ENCODE measurements at regions not wholly inside any gene's neighbourhood (a gene's known extent, or its start where the extent isn't known, plus 50 kb on each side); places are given as distances from the start of the nearest gene placed in this dataset.

DNA sequence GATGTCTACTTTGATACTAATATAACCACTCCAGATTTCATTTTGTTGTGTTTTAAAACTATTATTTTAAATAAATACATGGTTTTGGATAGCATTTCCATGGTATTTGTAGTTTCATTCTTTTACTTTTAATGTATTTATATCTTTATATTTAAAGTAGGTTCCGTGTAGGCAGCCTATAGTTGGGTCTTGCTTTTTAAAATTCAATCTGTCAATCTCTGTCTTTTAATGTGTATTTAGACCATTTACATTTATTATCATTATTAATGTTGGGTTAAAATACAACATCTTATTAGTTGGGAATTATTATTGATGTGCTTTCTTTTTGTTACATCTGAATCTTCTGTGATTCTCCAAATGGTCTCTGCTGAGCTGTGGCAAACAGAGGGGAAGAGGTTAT, 412.1 kb downstream of the NPIPA7 start:
- DNase-seq = no peak

DNA sequence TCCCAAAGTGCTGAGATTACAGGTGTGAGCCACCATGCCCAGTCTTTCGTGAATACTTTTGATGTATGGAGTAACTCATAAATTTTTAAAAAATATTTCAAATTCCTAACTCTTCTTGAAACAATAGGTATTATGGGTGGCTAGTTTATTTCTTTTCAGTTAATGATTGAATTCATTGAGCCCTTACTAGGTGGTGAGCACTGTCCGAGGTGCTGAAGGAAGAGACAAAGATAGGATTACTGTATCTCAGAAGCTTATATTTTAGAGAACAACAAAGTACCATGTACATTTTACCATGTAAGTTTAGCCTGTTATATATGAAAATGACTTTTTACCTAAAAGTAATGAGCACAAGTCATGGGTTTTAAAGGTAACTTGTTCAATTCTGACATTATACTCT, 418.3 kb downstream of the NPIPA7 start:
- no peak for DNase-seq

DNA sequence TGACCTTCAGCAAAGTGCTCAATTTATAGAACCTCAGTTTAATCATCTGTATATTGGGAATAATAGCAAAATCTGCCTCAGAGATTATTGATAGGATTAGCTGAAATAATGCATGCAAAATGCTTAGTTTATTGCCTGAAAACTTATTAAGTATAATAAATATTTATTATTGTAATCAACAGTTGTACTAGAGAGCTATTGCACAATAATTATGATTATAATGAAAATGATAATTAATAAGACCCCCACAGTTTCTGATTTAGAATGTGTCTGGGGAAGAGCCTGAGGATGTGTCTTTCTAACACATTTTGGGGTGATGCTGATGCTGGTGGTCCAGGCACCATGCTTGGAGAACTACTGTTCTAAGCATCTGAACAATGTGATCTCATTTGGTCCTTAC, 419.6 kb downstream of the NPIPA7 start:
- no peak for DNase-seq

DNA sequence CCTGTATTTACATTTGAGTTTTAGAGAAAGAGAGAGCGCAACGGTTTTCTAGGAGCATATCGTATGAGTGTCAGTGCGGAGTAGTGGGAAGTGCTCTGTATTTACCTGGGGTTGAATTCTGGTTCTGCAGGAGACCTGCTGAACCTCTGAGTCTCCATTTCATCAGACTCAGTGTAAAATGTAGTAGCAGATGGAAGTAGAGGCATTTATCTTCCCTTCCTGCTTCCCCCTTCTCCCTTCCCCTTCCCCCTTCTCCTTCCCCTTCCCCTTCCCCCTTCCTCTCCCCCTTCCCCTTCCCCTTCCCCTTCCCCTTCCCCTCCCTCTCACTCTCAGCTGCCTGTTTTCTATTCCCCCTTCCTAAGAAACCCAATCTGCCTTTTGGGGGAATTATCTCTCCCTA, 426.9 kb downstream of the NPIPA7 start:
- no peak for DNase-seq

DNA sequence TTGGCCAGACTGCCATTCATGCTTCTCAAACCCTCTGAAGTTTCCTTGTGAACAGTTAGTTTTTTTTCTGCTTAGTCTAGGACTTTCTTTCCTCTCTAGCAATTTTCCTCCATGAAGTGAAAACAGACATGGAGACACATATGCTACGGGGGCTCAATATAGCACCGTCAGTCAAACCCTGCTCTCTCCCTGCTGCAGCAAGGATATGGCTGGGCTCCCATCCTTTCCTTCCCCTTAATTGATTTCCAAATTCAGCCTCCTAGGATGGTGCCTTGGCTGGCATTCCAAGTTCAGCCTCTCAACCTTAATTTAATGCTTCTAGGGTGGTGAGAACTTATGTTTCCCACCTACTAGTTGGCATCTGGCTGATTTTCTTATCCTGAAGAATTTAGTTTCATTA, 436.7 kb downstream of the NPIPA7 start:
- DNase-seq = no peak

DNA sequence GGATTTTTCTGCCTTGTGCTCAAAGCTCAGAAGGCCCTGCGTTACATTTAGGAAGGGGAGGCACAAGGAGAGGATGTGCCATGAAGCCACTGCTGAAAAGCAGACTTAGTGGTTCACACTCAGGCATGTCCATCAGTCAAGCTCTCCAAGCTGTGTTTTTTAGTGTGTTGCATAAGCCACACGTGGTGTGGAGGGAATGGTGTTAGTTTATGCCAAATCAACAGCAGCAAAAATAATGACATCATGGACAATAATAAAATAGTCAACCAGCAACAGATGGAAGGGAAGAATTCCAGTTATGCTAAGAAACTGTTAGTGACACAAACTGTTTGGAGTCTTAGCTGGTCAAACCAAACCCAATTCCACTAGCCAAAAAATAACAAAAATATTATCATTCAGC, 438.3 kb downstream of the NPIPA7 start:
- DNase-seq = no peak

DNA sequence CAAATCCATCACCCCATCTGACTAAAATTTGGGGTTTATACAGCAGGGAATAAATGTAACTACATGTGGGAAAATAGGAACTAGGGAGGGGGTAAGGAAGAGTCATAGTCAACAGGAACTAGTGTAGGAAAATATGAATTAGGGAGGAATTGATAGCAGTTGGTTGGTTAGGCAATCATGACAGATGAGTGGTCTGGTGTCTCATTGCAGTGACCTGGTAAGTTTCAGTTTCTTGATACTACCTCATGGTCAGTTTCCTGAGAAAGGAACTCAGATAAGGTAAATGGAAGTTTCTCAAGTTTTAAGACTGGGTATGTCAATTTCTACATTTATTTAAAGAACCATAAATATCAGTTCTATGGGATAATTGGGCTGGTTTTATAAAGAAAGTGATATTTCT, 442.3 kb downstream of the NPIPA7 start:
- DNase-seq = no peak

DNA sequence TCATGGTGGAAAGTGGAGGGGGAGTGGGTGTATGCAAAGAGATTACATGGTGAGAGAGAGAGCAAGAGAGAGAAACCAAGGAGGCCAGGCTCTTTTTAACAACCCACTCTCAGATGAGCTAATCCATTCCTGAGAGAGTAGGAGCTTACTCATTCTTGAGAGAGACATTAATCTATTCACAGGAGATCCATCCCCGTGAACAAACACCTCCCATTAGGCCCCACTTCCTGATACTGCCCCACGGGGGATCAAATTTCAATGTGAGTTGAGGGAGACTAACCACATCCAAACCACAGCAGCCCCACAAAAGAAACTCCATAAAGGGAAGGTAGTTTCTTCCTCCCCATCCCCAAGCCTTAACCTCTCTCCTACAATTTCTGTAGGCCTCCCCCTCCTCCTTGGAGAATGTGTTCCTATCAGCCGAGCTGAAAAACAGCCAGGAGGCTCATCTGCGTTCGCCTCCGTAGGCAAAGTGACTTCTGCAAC, 450.0 kb downstream of the NPIPA7 start:
- no peak for DNase-seq

DNA sequence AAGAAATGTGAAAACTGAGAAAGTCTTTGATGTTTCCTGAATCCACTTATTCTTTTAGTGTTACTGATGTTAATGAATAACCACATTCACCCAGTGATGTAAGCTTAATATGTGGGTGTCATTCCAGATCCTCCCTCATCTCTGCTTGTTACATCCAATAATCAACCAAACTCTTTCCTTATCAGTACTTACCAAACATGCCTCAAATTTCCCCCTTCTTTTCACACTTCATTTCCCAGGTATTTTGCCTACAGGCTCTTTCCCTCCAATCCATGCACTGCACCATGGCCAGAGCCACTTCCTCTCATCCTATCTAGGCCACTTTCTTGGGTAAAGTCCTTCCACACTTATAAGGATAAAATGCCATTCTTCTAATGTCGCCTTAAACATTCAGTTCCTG, 451.5 kb downstream of the NPIPA7 start:
- DNase-seq = no peak

DNA sequence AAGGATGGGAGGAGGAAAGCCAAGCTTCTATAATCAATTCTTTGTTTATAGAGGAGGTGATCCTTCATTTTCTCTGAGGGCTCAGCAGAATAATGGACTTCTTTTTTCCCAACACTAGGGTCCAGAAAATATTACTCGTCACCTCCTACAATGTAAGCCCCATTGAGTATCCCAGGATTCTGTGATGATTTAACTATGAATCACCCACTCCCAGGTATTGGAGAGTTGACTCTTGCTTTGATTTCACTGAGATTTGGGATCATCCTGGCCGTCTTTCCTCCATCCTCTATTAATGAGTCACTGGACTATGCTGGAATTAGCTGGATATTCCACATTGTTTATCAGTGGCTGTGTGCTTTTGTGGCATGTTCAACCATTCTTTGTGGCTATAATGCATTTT, 452.0 kb downstream of the NPIPA7 start:
- no peak for DNase-seq

DNA sequence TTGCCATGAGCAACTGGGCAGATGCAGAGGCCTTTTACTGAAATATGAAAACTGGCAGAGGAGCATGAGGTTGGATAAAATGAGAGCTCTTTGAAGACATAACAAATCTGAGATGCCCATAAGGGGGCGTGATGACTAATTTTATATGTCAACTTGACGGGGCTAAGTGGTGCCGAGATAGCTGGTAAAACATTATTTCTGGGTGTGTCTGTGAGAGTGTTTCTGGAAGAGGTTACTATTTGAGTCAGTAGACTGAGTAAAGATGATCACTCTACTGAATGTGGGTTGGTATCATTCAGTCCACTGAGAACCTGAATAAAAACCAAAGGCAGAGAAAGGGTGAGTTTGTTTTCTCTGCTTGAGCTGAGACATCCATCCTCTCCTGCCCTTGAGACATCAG, 454.2 kb downstream of the NPIPA7 start:
- DNase-seq = no peak

DNA sequence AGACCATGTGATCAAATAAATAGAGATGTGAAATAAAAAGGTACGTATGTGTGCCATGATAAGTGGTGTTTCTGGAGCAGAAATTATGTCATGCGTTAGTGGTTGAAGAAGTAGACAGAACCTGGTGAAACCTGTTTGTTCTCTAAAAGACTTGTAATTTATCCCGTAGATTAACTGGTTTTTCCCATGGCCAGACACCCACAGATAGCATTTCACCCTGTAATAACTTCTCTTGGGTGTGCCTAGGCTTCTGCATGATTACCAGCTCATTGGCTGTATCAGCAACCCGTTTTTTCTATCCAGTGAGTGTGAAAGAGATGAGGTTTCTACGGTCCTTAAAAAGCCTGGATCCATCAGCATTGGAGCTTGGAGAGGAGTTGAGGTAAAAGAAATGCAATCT, 471.3 kb downstream of the NPIPA7 start:
- no peak for DNase-seq

DNA sequence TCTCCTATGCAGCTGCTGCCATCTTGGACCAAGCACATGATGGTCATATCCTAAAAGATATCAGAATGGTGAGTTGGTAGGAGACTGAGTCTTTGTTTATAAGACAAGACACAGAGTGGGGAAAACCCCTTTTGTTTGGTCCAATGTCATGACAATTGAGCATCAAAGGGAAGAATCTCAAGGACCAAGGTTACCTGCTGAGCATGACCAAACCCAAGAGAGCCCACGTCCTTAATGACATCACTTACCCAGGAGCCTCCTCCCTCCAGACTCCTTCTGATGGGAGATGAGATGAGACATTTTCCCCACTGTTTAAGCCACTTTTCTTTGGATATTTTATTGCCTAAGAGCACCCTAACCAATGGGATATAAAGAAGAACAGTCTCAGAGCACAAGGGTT, 478.1 kb downstream of the NPIPA7 start:
- DNase-seq = no peak

DNA sequence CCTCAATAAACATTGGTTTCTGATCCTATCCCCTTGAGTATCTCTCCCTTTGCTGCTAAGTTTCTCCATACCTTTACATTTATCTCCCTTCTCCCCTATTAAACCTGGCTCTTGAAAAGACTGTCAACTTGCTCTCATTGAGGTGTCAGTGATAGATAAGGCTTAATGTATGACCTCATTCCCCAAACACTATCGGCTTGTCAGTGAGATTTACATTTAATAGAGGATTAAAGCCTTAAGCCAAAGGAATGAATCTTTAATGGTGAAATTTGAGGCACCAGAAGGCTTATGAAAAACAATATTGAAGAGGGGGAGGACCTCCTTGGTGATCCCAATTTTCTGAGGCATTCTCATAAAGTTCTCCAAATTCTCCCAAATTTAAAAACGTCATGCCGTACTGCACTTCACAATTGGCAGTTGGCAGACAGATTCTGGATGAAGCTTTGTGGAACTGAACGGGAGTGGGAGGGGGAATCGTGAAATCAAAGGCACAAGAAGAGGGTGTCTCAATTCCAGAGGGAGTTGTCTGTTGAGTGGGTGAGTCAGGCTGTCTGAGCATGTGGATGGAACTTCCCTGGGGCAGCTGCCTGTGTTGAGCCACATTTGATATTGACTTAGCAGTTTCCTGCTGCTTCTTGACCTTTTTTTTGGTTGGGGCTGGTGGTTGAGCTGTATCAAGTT, 478.8 kb downstream of the NPIPA7 start:
- no peak for DNase-seq

DNA sequence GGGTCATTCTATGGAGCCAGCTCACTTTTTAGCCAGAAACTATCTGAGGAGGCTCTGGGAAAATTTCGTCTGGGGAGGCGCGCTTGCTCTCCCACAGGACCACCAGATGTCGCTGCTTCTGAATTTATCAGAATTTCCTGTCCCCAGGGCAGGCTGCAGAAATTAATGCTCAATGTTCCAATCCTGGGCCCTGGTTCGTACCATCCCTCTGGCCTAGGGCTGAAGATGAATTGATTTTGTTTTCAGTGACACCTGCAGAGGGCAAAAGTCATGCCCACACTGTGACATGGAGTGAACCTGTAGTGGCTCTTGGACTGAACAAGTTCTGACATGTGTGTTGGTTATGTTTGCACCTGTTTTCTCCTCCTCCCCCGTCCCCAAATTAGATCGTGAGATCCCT, 482.6 kb downstream of the NPIPA7 start:
- DNase-seq = peak; percentile 45

DNA sequence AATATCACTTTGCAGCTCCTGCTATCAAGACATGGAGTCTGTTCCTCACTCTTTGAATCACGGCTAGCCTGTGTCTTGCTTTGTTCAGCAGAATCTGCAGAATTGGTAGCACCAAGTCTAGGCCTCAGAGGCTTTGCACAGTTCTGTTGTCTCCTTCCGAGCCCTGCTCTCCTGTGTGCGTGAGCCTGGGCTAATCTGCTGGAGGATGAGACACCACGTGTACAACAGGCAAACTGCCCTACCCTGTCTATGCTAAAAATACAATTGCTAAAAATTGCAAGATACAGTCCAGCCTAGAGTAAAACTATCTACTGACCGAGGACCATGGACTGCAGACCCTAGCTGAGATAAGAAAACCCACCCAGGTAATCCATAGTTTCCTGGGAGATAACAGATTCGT, 484.7 kb downstream of the NPIPA7 start:
- no peak for DNase-seq

DNA sequence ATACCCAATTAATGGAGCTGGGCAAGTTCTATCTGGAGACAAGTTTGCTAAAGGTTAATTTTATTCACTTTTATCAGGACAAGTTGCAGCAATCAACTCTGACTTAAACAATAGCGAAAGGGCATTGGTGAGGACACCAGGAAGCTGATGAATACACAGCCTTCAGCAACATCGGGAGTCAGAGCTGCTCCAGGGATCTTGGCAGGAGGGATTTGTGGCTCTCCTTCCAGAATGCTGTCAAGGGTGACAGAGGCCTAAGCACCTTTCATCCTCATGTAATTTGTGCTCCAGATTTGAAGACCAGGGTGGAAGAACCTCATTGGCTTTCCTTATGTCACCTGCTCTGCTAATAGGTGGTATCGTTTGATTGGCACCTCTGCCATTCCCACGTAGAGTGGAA, 485.6 kb downstream of the NPIPA7 start:
- no peak for DNase-seq

DNA sequence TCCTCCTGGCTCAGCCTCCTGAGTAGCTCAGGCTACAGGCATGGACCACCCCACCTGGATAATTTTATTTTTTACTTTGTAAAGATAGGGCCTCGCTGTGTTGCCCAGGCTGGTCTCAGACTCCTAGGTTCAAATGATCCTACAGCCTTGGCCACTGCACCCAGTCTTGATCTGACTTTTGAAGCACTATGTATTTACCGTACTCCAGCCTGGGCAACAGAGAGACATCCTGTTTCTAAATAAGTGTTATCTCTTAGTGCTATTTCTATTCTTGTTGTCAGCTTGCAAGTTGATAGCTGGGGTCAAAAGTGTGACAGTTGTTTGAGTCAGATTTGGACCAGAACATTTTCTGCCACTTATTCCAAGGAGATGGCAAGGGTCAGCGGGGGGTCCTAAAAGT, 486.4 kb downstream of the NPIPA7 start:
- no peak for DNase-seq

DNA sequence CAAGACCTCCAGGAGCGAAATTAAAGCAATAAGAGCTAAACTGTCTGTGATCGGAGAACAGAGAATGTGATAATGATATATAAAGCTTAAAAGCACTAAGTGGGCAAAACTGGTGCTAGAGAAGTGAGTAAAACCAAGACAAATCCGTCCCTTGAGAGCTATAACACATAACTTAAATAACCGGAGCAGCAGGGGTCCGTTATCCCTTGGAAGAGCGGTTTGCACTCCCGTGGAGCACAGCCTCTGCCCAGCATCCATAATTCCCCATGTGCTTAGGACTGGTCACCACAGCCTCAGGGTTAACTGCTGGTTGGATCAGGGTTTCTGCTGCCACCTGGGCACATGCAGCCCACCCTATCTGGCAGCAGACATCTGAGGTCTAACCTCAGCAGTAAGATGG, 489.0 kb downstream of the NPIPA7 start:
- DNase-seq = peak; percentile 73

DNA sequence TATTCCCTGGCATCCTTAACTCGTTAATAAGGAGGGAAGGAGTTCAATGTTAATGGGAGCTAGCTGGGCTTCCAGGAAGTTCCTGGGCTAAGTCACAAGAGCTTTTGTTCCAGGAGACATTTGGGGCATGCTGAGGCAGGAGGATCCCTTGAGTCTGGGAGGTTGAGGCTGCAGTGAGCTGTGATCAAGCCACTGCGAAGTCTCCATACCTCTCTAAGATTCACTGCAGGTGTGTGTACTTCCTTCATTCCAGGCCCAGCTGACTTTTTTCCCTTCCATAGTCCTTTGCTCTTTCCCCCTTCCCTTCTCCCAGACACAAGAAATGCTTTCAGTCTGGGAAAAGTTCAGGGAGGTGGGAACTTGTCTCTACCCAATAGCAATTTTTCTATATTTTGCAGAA, 489.8 kb downstream of the NPIPA7 start:
- DNase-seq = no peak

DNA sequence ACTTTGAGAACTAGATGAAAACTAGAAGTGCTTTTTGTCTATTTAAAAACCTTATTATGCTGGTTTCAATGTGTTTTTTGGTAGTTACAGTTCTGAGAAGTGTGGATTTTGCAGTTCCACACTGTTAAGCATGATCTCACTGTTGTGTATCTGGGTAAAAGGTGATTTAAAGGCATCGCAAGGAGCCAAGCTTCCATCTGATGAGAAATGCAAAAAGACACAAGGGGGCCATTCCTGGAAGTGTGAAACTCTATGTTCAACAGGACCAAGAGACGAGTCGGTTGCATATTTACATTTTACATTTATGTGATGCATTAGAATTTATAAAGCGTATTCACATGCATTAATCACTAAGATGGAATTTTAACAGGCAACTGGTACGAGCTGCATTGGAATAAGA, 490.8 kb downstream of the NPIPA7 start:
- DNase-seq = no peak

DNA sequence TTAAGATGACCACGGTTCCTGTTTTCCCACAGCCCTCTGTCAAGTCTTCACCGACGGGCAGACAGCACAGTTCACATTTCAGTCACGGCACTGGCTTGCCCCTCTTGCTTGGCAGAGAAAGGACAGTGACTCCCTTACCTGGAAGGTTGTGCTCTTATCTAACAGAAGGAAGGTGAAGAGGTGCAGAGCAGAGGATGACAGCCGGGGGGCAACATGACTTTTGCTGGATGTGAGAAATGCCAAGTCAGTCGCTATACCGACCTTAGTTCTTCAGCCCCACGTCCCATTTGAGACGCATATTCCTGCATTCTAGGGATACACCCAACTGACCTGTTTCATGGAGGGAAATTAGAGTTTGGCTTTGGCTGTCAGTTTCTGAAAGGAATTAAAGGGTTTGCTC, 492.3 kb downstream of the NPIPA7 start:
- DNase-seq = no peak

DNA sequence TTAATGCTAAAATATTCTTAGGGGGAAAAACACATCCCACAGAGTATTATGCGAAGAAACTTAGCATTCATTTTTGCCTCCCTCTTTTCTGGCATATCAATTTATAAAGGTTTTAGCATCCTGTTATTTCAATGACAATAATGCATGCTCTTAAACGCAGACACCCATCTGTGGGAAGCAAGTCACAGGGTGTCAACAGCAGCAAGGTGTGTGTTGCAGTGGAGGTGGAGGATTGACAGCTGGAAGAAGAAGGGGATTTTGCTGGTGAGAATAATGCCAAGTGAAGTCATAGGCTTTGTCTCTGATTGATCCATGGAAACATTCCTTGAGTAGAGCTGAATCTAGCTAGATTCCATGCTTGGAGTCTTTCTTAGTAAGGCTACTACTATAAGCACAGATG, 498.1 kb downstream of the NPIPA7 start:
- no peak for DNase-seq

DNA sequence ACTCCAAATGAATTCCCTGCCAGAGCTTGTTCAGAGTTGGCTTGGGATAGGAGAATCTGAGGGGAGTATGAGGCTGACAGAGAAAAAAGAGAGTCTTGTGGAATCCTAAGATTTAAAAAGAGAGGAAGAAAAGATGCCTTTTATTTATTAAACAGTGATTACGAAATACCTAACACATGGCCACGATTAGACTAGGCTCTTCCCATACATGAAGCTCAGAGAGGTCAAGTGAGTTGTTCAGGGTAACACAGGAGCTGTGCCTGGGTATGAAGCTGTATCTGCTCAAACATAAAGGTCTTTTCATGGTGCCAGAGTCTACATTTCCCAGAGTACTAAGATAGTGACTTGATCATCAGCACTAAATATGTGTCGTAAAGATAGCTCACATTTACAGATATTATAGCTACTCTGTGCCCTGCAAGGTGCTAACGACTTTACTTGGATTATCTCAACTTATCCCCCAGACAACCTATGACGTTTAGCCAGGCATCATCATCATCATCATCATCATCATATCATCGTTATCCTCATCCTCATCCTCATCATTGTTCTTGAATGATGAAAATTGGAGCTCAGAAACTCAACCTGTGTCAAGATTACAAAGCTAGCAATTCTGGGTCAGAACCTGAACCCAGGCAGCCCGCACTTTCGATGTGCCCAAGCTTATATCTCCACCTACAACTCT, 500.8 kb downstream of the NPIPA7 start:
- no peak for DNase-seq

DNA sequence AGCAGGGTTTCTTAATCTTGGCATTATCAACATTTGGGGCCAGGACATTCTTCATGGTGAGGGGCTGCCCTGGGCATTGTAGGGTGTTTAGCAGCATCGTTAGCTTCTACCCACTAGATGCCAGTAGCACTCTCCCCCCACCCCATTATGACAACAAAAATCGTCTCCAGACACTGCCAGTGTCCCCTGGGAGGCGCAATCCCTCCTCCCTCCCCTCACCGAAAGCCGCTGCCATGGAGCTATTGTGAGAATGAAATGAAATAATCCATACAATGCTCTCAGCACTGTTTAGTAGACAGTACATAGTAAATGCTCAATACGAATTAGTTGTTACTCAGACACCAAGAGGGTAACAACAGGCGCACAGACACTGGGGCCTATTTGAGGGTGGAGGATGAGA, 502.9 kb downstream of the NPIPA7 start:
- no peak for DNase-seq

All from fibroblast of skin of scalp (primary cell).